ENCODE measurements at regions not wholly inside any gene's neighbourhood (a gene's known extent, or its start where the extent isn't known, plus 50 kb on each side); places are given as distances from the start of the nearest gene placed in this dataset.

- H3K36me3 ChIP-seq (ENCODE audit: control insufficient read depth, insufficient read depth, low read length): no peaks in the 10 kb centered on the region
- no peak overlapping the region for H3K4me3 ChIP-seq (ENCODE audit: low read depth, low read length)
- FAIRE-seq (no peak), DNase-seq (ENCODE audit: low read depth) (no peak)
- TF ChIP-seq CTCF (IDR thresholded peaks at IDR 0.05; ENCODE audit: insufficient read depth, low read length, severe bottlenecking): no peak
- H3K27me3 ChIP-seq (ENCODE audit: control insufficient read depth, insufficient read depth, low read length): no peaks in the 10 kb centered on the region
Measured at GRCh38 chr19:30215248-30215647, 156.9 kb upstream of the ZNF536 start.

- no peak for TF ChIP-seq CTCF (IDR thresholded peaks at IDR 0.05; ENCODE audit: insufficient read depth, low read length, severe bottlenecking)
- no peak for FAIRE-seq
Measured at GRCh38 chr19:30216453-30216852, 155.7 kb upstream of the ZNF536 start.

GRCh38 chr19:30217461-30217860 is 154.7 kb upstream of the ZNF536 start:
- DNase-seq (ENCODE audit: low read depth) (no peak), FAIRE-seq (no peak)

More at GRCh38 chr19:30216453-30216852, 155.7 kb upstream of the ZNF536 start:
- Histone ChIP-seq H3K27me3 (ENCODE audit: control insufficient read depth, insufficient read depth, low read length) (no peaks in the 10 kb centered on the region), H3K36me3 (ENCODE audit: control insufficient read depth, insufficient read depth, low read length) (no peaks in the 10 kb centered on the region), H3K4me3 (ENCODE audit: low read depth, low read length) (no peak overlapping the region)
- no peak for DNase-seq (ENCODE audit: low read depth)

GRCh38 chr19:30219702-30220101 is 152.5 kb upstream of the ZNF536 start:
- no peaks in the 10 kb centered on the region for H3K36me3 ChIP-seq (ENCODE audit: control insufficient read depth, insufficient read depth, low read length)
- no peaks in the 10 kb centered on the region for H3K27me3 ChIP-seq (ENCODE audit: control insufficient read depth, insufficient read depth, low read length)
- no peak for DNase-seq (ENCODE audit: low read depth)
- TF ChIP-seq CTCF (IDR thresholded peaks at IDR 0.05; ENCODE audit: insufficient read depth, low read length, severe bottlenecking): no peak
- H3K4me3 ChIP-seq (ENCODE audit: low read depth, low read length): no peak overlapping the region
- no peak for FAIRE-seq

More at GRCh38 chr19:30217461-30217860, 154.7 kb upstream of the ZNF536 start:
- Histone ChIP-seq H3K4me3 (ENCODE audit: low read depth, low read length) (no peak overlapping the region), H3K36me3 (ENCODE audit: control insufficient read depth, insufficient read depth, low read length) (no peaks in the 10 kb centered on the region), H3K27me3 (ENCODE audit: control insufficient read depth, insufficient read depth, low read length) (no peaks in the 10 kb centered on the region)
- no peak for TF ChIP-seq CTCF (IDR thresholded peaks at IDR 0.05; ENCODE audit: insufficient read depth, low read length, severe bottlenecking)

GRCh38 chr19:30221176-30221575 is 151.0 kb upstream of the ZNF536 start:
- H3K36me3 ChIP-seq (ENCODE audit: control insufficient read depth, insufficient read depth, low read length): no peaks in the 10 kb centered on the region
- no peak for TF ChIP-seq CTCF (IDR thresholded peaks at IDR 0.05; ENCODE audit: insufficient read depth, low read length, severe bottlenecking)
- FAIRE-seq (no peak), DNase-seq (ENCODE audit: low read depth) (no peak)
- no peak overlapping the region for H3K4me3 ChIP-seq (ENCODE audit: low read depth, low read length)
- peaks cover 5% of the 10 kb centered on the region for H3K27me3 ChIP-seq (ENCODE audit: control insufficient read depth, insufficient read depth, low read length)

- peak; percentile 35 for TF ChIP-seq CTCF (IDR thresholded peaks at IDR 0.05; ENCODE audit: insufficient read depth, low read length, severe bottlenecking)
- peaks cover 10% of the 10 kb centered on the region for H3K27me3 ChIP-seq (ENCODE audit: control insufficient read depth, insufficient read depth, low read length)
- no peaks in the 10 kb centered on the region for H3K36me3 ChIP-seq (ENCODE audit: control insufficient read depth, insufficient read depth, low read length)
- FAIRE-seq: no peak
- DNase-seq (ENCODE audit: low read depth): no peak
- H3K4me3 ChIP-seq (ENCODE audit: low read depth, low read length): no peak overlapping the region
Measured at GRCh38 chr19:30222428-30222873, 149.7 kb upstream of the ZNF536 start.

Measured in bronchial epithelial cell (primary cell).